Motor neuron (in vitro differentiated cells): ENCODE measurements at regions not wholly inside any gene's neighbourhood (a gene's known extent, or its start where the extent isn't known, plus 50 kb on each side); places are given as distances from the start of the nearest gene placed in this dataset.
"Not testable (repeated sequence)": the region's sequence is repeated elsewhere in the genome, so short reads cannot be mapped to it uniquely, and the experiment has no call there.

ENCODE experiments used
- ATAC-seq, 8 experiments: fragments of 200-7000 bp; cut with Tn5 transposase; replicated peaks in 6 of 8; 2 replicates each; pipeline ENCODE4 v1.8.0; 2021; ENCODE audit warnings: mild to moderate bottlenecking in 8 of 8, moderate library complexity in 8 of 8
- H3K27ac ChIP-seq, 2 donors: fragments of 250-450 bp; sonication (Bioruptor Pico); 2 replicates each; pipeline ENCODE4 v1.9.0; 2021; ENCODE audit warnings: antibody characterized with exemption in 2 of 2, mild to moderate bottlenecking in 2 of 2, moderate library complexity in 1 of 2
- H3K4me1 ChIP-seq, 2 donors: fragments of 250-450 bp; sonication (Bioruptor Pico); replicated peaks in 1 of 2; 2 replicates each; pipeline ENCODE4 v1.6.1; 2021; ENCODE audit warnings: antibody characterized with exemption in 2 of 2, mild to moderate bottlenecking in 2 of 2, moderate library complexity in 1 of 2
- H3K4me3 ChIP-seq, 5 donors: fragments of 250-450 bp; sonication (Bioruptor Pico); 2 replicates each; pipeline ENCODE4 v1.9.0; 2021; ENCODE audit warnings: antibody characterized with exemption in 5 of 5, mild to moderate bottlenecking in 5 of 5, moderate library complexity in 4 of 5
- WGBS, 10 experiments: fragments of 450-650 bp; shearing (Covaris generic); methylation state at CpG; one replicate each; pipeline ENCODE4 v1.0.0; 2022; 5-methylcytosine and 5-hydroxymethylcytosine counted together
- in situ Hi-C, 9 experiments: fragments of 400-800 bp; cut with MboI; loops; one replicate each; pipeline ENCODE4 v1.15.0; 2021; ENCODE audit warnings: low sequenced_read_pairs in 9 of 9, low pct_unique_long_range_greater_than_20kb in 2 of 9; ENCODE audit not compliant: unreplicated experiment in 9 of 9

DNA sequence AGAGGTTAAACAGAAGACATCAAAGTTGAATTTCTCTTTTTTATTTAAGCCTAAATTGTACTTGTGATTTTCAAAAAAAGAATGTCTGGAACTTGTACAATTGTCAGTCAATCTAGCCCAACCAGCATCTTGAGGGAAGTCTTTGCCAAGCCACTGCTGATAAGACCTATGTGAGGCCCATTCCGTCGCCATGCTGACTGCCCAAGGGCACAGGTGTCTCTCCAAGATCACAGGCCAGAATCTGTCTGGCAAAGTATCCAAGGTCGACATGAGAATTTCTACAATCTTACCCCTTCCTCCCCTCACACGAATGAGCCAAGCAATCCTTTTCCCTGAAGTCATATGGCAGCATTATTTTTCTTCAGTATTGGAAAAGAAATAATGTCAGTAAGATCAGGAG lies 614.5 kb downstream of the CBLN4 start:
- Histone ChIP-seq H3K27ac (no peak overlapping the region), H3K4me3 (no peak overlapping the region), H3K4me1 (no peaks in the 10 kb centered on the region)
- 0 to 100% (median 95%) methylated on average over 1 to 4 of the region's 4 CpGs; no CpG with 5 or more reads in 5 of the 10 experiments for WGBS, 10 experiments
- in situ Hi-C loops, result no loop called here
- ATAC-seq, result no peak

DNA sequence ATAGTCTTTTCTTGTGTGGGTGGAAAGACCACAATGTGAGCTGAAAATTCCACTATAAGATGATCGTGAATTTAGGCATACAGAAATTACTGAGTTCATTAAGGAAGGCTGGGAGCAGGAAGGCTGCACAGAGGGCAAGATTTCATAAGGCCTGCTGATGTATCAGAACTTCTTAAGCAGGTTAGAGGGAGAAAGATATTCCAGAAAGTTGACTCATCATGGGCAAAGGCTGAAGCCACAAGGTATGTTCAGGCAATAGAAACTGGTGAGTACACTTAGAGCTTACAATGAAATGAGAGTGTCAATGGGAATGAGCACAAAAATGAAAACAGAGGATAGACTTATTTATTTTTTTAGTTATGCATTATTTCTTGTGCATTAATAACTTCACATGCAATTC lies 618.6 kb downstream of the CBLN4 start:
- ATAC-seq, result no peak
- in situ Hi-C loops, result no loop called here
- Histone ChIP-seq H3K27ac (no peak overlapping the region), H3K4me3 (no peak overlapping the region), H3K4me1 (no peaks in the 10 kb centered on the region)
- WGBS, 10 experiments, result 30 to 100% (median 90%) methylated on average over 1 of the region's 1 CpG; no CpG with 5 or more reads in 3 of the 10 experiments

DNA sequence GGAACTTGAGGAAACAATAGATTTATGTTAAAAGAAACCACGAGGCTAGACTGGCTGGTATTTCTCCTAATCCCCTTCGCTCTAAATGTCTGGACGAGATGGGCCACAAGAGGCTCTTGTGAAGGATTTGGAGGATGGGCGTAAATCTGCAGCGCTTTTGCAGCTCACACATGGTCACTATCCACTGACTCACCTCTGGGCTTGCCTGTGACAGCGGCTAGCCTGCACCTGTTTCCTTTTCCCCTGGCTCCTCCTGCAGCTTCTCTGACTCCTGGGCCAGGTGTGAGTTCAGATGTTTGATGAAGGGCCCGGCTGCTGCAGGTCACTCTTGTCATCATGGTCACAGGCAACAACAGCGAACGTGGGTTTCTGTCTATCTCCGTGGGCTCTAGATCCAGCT lies 629.4 kb downstream of the CBLN4 start:
- WGBS, 10 experiments, result 10 to 95% (median 16%) methylated on average over 2 to 10 of the region's 10 CpGs; no CpG with 5 or more reads in 3 of the 10 experiments
- Histone ChIP-seq H3K4me3 (no peak overlapping the region), H3K4me1 (no peaks in the 10 kb centered on the region), H3K27ac (no peak overlapping the region)
- in situ Hi-C loops, result no loop called here
- ATAC-seq, result no peak

DNA sequence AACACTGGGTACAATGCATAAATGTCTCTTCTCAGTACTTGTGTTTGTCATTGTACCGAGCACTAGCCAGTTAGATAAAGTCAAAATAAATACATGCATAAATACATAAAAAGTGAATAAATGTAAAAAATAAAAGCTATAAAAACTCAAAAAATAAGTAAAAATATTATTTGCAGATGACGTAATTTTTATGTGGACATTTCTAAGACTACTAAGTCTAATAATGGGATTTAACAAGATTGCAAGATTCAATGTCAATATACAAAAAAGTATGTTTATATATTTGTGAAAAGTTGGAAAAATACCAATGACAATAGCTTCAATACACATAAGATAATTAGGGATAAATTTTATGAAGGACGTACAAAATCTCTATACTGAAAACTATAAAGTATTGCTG lies 639.6 kb downstream of the CBLN4 start:
- no peaks in the 10 kb centered on the region for H3K4me1 ChIP-seq
- in situ Hi-C loops, result no loop called here
- 24 to 96% (median 59%) methylated on average over 2 to 3 of the region's 3 CpGs; no CpG with 5 or more reads in 1 of the 10 experiments for WGBS, 10 experiments
- no peak for ATAC-seq
- no peak overlapping the region for H3K4me3 ChIP-seq
- no peak overlapping the region for H3K27ac ChIP-seq

DNA sequence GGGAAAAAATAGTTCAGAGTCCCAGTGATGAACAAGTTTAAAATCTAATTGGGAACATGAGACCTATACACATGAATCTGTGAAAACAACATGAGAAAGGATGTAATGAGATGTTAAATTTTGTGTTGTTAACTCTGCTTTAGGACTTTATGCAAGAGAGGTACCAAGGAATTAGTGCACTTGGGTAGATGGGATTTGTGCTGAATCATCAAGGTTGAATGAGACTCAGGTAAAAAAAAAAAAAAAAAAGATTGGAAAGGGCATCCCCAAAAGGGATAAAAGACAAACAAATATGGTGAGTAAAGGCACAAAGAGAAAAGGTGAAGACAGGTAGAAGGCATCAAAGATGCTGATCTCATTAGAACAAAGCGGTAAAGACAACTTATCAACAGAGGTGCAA lies 644.4 kb downstream of the CBLN4 start:
- ATAC-seq, result no peak
- Histone ChIP-seq H3K4me1 (no peaks in the 10 kb centered on the region), H3K27ac (no peak overlapping the region), H3K4me3 (no peak overlapping the region)
- 47 to 100% (median 100%) methylated on average over 1 of the region's 1 CpG; no CpG with 5 or more reads in 2 of the 10 experiments for WGBS, 10 experiments
- in situ Hi-C loops, result no loop called here

DNA sequence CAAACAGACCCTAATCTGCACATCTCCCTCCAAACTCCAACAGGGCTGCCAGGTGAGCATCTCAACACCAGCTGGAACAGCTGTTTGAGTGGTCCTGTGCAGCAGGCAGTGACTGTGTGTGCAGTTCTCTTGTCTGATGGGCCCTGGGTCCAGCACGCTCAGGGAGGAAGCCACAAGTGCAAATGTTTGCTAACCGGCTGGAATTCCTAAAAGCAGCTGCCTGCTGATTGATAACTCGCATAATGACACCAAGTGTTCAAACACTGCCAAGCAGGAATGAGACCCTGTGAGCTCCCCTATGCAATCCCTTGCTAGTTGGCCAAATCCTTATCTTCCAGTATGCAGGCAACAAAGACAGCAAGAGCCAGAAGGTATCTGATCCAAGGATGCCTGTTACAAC lies 650.6 kb downstream of the CBLN4 start:
- Histone ChIP-seq H3K4me1 (no peaks in the 10 kb centered on the region), H3K4me3 (no peak overlapping the region), H3K27ac (no peak overlapping the region)
- ATAC-seq, result peak in 2 of 8 experiments; percentile 20 to 25
- WGBS, 10 experiments, result 0 to 73% (median 61%) methylated on average over 1 to 3 of the region's 3 CpGs; no CpG with 5 or more reads in 6 of the 10 experiments
- in situ Hi-C loops, result no loop called here

DNA sequence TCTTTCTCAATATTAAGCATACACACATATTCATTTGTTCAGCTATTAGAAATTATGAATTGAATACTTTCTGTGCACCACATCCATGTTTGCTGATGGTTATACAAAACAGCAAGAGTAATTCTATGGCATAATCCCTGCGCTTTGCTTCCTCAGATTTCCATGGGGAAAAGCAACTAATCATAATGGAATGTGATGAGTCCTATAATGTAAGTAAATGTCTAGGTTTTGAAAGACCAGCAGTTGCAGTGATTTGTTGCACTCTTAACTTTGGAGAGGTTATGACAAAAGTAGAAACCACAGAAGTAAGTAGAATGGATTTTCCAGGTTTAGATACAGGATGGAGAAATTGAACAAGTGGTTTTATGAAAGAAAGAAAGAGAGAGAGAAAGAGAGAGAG lies 652.1 kb downstream of the CBLN4 start:
- no peak for ATAC-seq
- no peak overlapping the region for H3K4me3 ChIP-seq
- WGBS, 10 experiments, result 0 to 100% (median 64%) methylated on average over 1 of the region's 1 CpG; no CpG with 5 or more reads in 2 of the 10 experiments
- H3K4me1 ChIP-seq, result peaks cover 0 to 2% of the 10 kb centered on the region in 2 donors
- in situ Hi-C loops, result no loop called here
- no peak overlapping the region for H3K27ac ChIP-seq

DNA sequence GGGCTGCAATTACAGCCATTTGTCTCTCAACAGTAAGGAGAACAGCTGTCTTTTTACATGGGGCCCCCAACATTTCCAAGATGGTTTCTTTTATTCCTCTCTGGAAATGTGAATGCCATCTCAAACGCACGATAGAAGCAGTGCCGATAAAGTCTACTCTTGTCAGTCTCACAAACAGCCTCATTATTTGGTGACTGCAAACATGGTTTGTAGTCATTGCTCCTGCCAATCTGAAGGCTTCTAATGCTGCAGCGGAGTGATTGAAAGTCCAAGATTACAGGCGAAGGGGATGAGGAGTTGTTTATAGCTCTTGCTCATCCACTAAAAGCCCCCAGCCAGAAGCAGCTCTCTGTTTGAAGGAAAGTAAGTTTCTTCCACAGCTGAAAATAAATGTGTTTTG lies 657.1 kb downstream of the CBLN4 start:
- no peak for ATAC-seq
- no peak overlapping the region for H3K4me3 ChIP-seq
- in situ Hi-C loops, result no loop called here
- H3K27ac ChIP-seq, result no peak overlapping the region
- H3K4me1 ChIP-seq, result peaks cover 5 to 7% of the 10 kb centered on the region in 2 donors
- WGBS, 10 experiments, result 6 to 97% (median 88%) methylated on average over 1 to 5 of the region's 5 CpGs; no CpG with 5 or more reads in 2 of the 10 experiments

DNA sequence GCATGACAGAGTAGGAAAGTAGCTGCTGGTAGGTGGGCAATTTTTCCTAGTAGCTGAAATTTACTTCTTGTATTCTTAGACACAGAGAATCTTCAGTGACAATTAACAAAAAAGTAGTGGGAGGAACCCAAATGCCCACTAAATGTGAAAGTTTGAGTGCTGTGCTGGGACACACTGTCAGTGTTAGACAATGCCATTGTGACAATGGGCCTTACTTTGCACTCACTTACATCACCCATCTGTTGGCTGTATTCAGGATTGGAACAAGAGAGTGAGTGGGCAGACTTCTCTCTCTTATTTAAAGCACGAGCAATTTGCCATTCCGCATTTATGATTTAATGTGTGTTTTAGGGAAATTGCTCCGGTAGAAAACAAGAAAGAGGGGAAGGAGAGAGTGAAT lies 662.5 kb downstream of the CBLN4 start:
- peak overlapping the region; percentile 51 to 90 for H3K27ac ChIP-seq
- in situ Hi-C loops, result no loop called here
- H3K4me3 ChIP-seq, result no peak overlapping the region
- peak in 4 of 8 experiments; percentile 97 to 99 (median 98) for ATAC-seq
- peaks cover 5 to 19% of the 10 kb centered on the region in 2 donors for H3K4me1 ChIP-seq
- WGBS, 10 experiments, result 23 to 67% (median 47%) methylated on average over 1 to 3 of the region's 3 CpGs; no CpG with 5 or more reads in 3 of the 10 experiments

DNA sequence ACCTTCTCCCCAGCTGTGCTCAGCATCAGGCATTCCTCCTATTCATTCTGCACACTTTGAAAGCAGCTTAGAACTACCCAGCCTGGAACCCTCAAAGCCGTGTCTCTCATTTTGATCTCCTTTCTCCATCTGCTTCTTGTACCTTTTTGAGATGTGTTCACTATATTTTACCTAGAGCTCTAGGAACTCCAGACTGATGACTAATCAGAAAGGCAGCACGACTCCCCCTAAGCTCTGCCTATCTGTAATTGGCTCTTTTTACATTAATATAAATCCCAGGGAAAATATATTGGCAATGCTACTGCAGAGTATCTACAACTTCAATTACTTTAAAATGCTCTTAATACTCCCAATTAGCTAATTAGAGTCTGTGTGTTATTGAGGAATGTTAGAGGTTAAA lies 671.5 kb downstream of the CBLN4 start:
- H3K4me1 ChIP-seq, result peaks cover 0 to 4% of the 10 kb centered on the region in 2 donors
- in situ Hi-C loops, result no loop called here
- WGBS, 10 experiments, result 0 to 55% (median 31%) methylated on average over 1 to 2 of the region's 2 CpGs; no CpG with 5 or more reads in 1 of the 10 experiments
- H3K4me3 ChIP-seq, result no peak overlapping the region
- H3K27ac ChIP-seq, result no peak overlapping the region
- no peak for ATAC-seq

DNA sequence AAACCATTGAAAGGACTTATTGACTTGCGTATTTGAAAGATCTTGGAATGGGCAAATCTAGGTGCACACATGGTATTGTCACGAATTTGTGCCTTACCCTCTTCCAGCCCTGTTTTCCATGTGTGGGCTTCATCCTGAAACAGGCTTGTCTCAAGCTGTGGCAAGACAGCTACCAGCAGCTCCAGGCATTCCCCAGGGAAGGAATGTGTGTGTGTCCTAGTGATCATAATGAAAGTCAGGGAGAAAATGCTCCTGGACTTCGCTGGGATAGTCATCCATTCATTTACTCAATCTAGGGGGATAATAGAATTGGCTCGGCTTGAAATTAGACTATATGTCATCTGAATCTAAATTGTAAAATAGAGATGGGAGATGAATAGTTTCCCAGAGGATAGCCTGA lies 676.2 kb downstream of the CBLN4 start:
- peaks cover 0 to 4% of the 10 kb centered on the region in 2 donors for H3K4me1 ChIP-seq
- in situ Hi-C loops, result no loop called here
- ATAC-seq, result peak in 3 of 8 experiments; percentile 29 to 61 (median 42)
- H3K27ac ChIP-seq, result no peak overlapping the region
- no peak overlapping the region for H3K4me3 ChIP-seq
- WGBS, 10 experiments, result 0 to 87% (median 62%) methylated on average over 1 to 4 of the region's 4 CpGs

DNA sequence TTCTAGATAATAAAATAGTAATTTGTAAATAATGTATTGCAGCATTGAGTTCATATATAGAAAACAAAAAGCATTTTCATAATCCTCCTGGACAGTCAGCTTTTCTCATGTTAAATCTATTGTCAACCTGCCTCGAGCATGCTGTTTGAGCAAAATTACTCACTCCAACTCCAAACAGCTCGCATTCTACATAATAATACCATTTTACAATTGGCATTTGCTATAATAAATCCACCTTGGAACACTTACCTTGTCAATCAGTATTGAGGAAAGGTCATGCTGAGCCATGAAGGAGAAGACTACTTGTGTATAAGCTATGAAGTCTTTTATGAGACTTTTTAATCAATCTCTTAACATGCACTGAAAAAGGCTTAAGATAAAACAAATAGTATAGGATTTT lies 682.6 kb downstream of the CBLN4 start:
- Histone ChIP-seq H3K4me1 (peaks cover 0 to 4% of the 10 kb centered on the region in 2 donors), H3K27ac (no peak overlapping the region), H3K4me3 (no peak overlapping the region)
- in situ Hi-C loops, result no loop called here
- no peak for ATAC-seq
- WGBS, 10 experiments, result 0 to 52% (median 37%) methylated on average over 2 of the region's 2 CpGs; no CpG with 5 or more reads in 3 of the 10 experiments

DNA sequence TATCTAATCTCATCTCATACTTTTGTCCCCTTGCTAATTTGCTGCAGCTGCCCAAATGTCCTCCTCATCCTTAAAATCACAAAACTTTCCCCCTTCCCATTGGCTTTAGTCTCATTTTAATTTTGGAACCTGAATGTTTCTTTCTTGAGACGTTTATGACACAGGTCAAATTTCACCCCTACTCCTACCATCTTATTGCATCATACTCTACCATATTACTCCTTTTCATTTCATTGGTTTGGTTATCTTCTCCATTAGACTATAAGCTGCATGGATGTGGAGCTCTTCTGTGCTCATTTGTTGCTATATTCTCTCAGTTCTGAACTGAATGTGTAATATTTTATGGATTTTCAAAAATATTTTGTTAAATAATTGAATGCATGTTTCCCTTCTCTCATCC lies 688.6 kb downstream of the CBLN4 start:
- 0 to 83% (median 46%) methylated on average over 1 of the region's 1 CpG for WGBS, 10 experiments
- no peaks in the 10 kb centered on the region for H3K4me1 ChIP-seq
- H3K27ac ChIP-seq, result no peak overlapping the region
- H3K4me3 ChIP-seq, result no peak overlapping the region
- in situ Hi-C loops, result no loop called here
- no peak for ATAC-seq

DNA sequence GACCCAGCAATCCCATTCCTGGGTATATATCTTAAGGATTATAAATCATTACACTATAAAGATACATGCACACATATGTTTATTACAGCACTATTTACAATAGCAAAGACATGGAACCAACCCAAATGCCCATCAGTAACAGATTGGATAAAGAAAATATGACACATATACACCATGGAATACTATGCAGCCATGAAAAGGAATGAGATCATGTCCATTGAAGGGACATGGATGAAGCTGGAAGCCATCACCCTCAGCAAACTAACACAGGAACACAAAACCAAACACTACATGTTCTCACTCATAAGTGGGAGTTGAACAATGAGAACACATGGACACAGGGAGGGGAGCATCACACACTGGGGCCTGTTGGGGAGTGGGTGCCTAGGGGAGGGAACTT lies 694.5 kb downstream of the CBLN4 start:
- H3K4me1 ChIP-seq, ATAC-seq, H3K4me3 ChIP-seq, in situ Hi-C loops, H3K27ac ChIP-seq: not testable (repeated sequence)
